ENCODE measurements at regions not wholly inside any gene's neighbourhood (a gene's known extent, or its start where the extent isn't known, plus 50 kb on each side); places are given as distances from the start of the nearest gene placed in this dataset.
A peak's percentile ranks its signal among the peaks of the same experiment; 100 is the strongest.

- DNase-seq (ENCODE audit: low read depth, low spot score), result peak; percentile 38
- no peak overlapping the region for H3K4me3 ChIP-seq (ENCODE audit: low read depth, low read length)
- TF ChIP-seq, protein P1, sequence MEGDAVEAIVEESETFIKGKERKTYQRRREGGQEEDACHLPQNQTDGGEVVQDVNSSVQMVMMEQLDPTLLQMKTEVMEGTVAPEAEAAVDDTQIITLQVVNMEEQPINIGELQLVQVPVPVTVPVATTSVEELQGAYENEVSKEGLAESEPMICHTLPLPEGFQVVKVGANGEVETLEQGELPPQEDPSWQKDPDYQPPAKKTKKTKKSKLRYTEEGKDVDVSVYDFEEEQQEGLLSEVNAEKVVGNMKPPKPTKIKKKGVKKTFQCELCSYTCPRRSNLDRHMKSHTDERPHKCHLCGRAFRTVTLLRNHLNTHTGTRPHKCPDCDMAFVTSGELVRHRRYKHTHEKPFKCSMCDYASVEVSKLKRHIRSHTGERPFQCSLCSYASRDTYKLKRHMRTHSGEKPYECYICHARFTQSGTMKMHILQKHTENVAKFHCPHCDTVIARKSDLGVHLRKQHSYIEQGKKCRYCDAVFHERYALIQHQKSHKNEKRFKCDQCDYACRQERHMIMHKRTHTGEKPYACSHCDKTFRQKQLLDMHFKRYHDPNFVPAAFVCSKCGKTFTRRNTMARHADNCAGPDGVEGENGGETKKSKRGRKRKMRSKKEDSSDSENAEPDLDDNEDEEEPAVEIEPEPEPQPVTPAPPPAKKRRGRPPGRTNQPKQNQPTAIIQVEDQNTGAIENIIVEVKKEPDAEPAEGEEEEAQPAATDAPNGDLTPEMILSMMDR (IDR thresholded peaks at IDR 0.05; ENCODE audit: insufficient read depth, low read length, missing control alignments), result no peak
- POLR2A ChIA-PET, result interaction anchor here (0.8 kb wide), 1 partner anchor 102 kb away, joined by 3 read pairs; no protein-coding TSS in a partner anchor
- CTCF ChIA-PET, result no interaction called here
These were observed 381.6 kb downstream of the TMEM38B start for GRCh38 chr9:106075960-106076327.

DNA sequence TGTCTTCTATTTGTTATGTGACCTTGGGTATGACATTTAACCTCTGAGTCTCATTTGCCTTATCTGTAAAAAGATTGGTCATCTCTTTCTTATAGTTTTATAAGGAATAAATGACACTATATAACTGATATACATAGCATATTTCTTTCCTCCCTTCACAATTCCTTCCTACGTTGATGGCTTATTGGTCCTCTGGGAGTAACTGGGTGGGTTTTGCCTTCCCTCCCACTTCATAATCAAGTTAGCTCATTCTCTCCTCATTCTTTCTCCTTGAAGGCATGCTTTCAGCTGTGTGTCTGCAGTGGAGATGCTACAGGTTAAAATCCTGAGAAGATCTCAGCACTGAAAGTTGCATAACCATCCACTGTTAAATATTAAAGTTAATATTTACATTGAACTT, 382.4 kb downstream of the TMEM38B start:
- no peak overlapping the region for H3K4me3 ChIP-seq (ENCODE audit: low read depth, low read length)
- ChIA-PET CTCF (no interaction called here), POLR2A (no interaction called here)
- DNase-seq (ENCODE audit: low read depth, low spot score), result no peak
- TF ChIP-seq, protein P1 (IDR thresholded peaks at IDR 0.05; ENCODE audit: insufficient read depth, low read length, missing control alignments), result no peak

DNA sequence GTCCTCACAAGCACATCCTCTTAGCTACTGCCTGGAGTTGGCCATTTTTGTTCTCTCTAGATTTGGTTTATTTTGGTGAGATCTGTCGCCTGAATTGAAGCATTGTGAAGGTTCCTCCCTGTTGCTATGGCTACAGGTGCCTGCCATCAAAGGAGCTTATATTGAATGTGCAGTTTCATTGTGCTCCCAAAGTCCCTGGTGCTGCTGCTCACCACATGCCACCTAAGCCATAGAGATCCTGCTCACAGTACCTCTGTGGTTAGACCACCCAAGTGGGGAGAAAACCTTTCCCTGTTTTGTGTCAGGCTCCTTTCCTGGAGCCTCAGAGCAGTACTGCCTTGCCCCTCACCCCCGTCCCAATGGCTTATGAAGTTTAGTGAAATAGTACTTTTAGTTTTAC, 383.4 kb downstream of the TMEM38B start:
- TF ChIP-seq, protein P1 (IDR thresholded peaks at IDR 0.05; ENCODE audit: insufficient read depth, low read length, missing control alignments), result no peak
- ChIA-PET CTCF (no interaction called here), POLR2A (no interaction called here)
- H3K4me3 ChIP-seq (ENCODE audit: low read depth, low read length), result no peak overlapping the region
- no peak for DNase-seq (ENCODE audit: low read depth, low spot score)

DNA sequence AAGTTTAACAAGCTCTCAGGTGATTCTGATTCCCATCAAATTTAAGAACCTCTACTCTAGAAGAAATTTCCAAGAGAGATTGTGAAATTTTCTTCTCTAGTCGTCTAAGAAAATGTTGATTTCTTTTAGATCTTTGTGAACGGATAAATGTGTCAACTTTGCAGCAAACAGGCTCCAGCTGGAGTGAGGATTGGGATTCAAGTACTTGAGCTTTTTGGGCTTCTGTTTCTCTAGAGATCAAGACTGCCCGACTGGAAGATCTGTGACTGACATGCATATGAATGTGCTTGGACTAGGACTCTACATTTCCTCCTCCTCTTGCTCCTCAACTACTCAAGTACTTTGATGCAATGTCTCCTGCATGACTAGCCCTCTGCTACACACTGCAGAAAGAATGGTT, 388.3 kb downstream of the TMEM38B start:
- no peak overlapping the region for H3K4me3 ChIP-seq (ENCODE audit: low read depth, low read length)
- CTCF ChIA-PET, result no interaction called here
- DNase-seq (ENCODE audit: low read depth, low spot score), result no peak
- TF ChIP-seq, protein P1 (IDR thresholded peaks at IDR 0.05; ENCODE audit: insufficient read depth, low read length, missing control alignments), result no peak
- POLR2A ChIA-PET, result no interaction called here

GRCh38 chr9:106084702-106085101, 390.4 kb downstream of the TMEM38B start:
- TF ChIP-seq, protein P1 (IDR thresholded peaks at IDR 0.05; ENCODE audit: insufficient read depth, low read length, missing control alignments), result no peak
- DNase-seq (ENCODE audit: low read depth, low spot score), result no peak
- H3K4me3 ChIP-seq (ENCODE audit: low read depth, low read length), result no peak overlapping the region
- ChIA-PET POLR2A (no interaction called here), CTCF (no interaction called here)

DNA sequence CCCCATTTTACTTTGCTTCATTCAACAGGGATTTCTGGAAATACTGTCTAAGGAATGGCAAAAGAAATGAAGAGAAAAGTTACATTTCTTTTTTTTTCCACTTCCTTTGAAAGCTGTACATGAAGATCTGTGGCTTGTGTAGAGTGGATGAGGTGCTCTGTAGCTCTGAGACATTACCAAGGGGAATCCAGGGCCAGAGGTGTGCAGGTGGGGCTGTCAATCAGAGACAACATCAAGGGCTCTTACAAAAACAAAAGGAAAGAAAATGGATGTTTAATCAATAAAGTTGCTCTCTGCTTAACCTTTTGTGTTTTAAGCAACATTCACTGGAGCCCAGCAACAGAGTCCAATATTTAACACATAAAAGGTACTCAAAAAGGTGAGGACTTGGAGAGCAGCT, 391.1 kb downstream of the TMEM38B start:
- POLR2A ChIA-PET, result no interaction called here
- H3K4me3 ChIP-seq (ENCODE audit: low read depth, low read length), result no peak overlapping the region
- DNase-seq (ENCODE audit: low read depth, low spot score), result no peak
- TF ChIP-seq, protein P1 (IDR thresholded peaks at IDR 0.05; ENCODE audit: insufficient read depth, low read length, missing control alignments), result no peak
- CTCF ChIA-PET, result no interaction called here
